ENCODE measurements at regions not wholly inside any gene's neighbourhood (a gene's known extent, or its start where the extent isn't known, plus 50 kb on each side); places are given as distances from the start of the nearest gene placed in this dataset.
"Not testable (repeated sequence)": the region's sequence is repeated elsewhere in the genome, so short reads cannot be mapped to it uniquely, and the experiment has no call there.

GRCh38 chr13:75196147-75196837, 285.7 kb downstream of the TBC1D4 start:
- DNase-seq, result no peak
- Mint-ChIP-seq H3K9me3 (no peaks in the 10 kb centered on the region), H3K27ac (no peak overlapping the region), H3K36me3 (no peaks in the 10 kb centered on the region), H3K4me1 (no peaks in the 10 kb centered on the region), H3K4me3 (no peak overlapping the region), H3K27me3 (peaks cover 6% of the 10 kb centered on the region)

- no peaks in the 10 kb centered on the region for H3K9me3 Mint-ChIP-seq
- H3K4me3 Mint-ChIP-seq, result no peak overlapping the region
- no peaks in the 10 kb centered on the region for H3K4me1 Mint-ChIP-seq
- H3K36me3 Mint-ChIP-seq, result no peaks in the 10 kb centered on the region
- no peak overlapping the region for H3K27ac Mint-ChIP-seq
- no peak for DNase-seq
- H3K27me3 Mint-ChIP-seq, result peaks cover 6% of the 10 kb centered on the region
These were observed 286.3 kb downstream of the TBC1D4 start for GRCh38 chr13:75195495-75196146.

GRCh38 chr13:75194717-75195462, 287.1 kb downstream of the TBC1D4 start:
- no peak overlapping the region for H3K27ac Mint-ChIP-seq
- H3K4me3 Mint-ChIP-seq, result no peak overlapping the region
- DNase-seq, result no peak

GRCh38 chr13:75186379-75186778, 295.6 kb downstream of the TBC1D4 start:
- DNase-seq, result no peak
- H3K27me3 Mint-ChIP-seq, result peaks cover 17% of the 10 kb centered on the region
- H3K27ac Mint-ChIP-seq, result no peak overlapping the region
- no peaks in the 10 kb centered on the region for H3K4me1 Mint-ChIP-seq
- peaks cover 15% of the 10 kb centered on the region for H3K9me3 Mint-ChIP-seq
- peaks cover 3% of the 10 kb centered on the region for H3K36me3 Mint-ChIP-seq
- H3K4me3 Mint-ChIP-seq, result no peak overlapping the region

More at GRCh38 chr13:75194717-75195462, 287.1 kb downstream of the TBC1D4 start:
- Mint-ChIP-seq H3K9me3 (no peaks in the 10 kb centered on the region), H3K36me3 (no peaks in the 10 kb centered on the region), H3K27me3 (peaks cover 6% of the 10 kb centered on the region), H3K4me1 (no peaks in the 10 kb centered on the region)

- H3K36me3 Mint-ChIP-seq, result peaks cover 3% of the 10 kb centered on the region
- no peak overlapping the region for H3K27ac Mint-ChIP-seq
- peaks cover 21% of the 10 kb centered on the region for H3K27me3 Mint-ChIP-seq
- no peak overlapping the region for H3K4me3 Mint-ChIP-seq
- DNase-seq, result no peak
- H3K4me1 Mint-ChIP-seq, result no peaks in the 10 kb centered on the region
- H3K9me3 Mint-ChIP-seq, result peaks cover 15% of the 10 kb centered on the region
These were observed 300.1 kb downstream of the TBC1D4 start for GRCh38 chr13:75181906-75182305.

GRCh38 chr13:75180805-75181455, 301.0 kb downstream of the TBC1D4 start:
- no peaks in the 10 kb centered on the region for H3K4me1 Mint-ChIP-seq
- peaks cover 21% of the 10 kb centered on the region for H3K27me3 Mint-ChIP-seq
- H3K36me3 Mint-ChIP-seq, result peaks cover 3% of the 10 kb centered on the region
- H3K4me3 Mint-ChIP-seq, result no peak overlapping the region
- no peak overlapping the region for H3K27ac Mint-ChIP-seq
- no peak for DNase-seq
- peaks cover 15% of the 10 kb centered on the region for H3K9me3 Mint-ChIP-seq

GRCh38 chr13:75178436-75178835, 303.5 kb downstream of the TBC1D4 start:
- H3K4me3 Mint-ChIP-seq, result no peak overlapping the region
- peaks cover 4% of the 10 kb centered on the region for H3K27me3 Mint-ChIP-seq
- peaks cover 7% of the 10 kb centered on the region for H3K9me3 Mint-ChIP-seq
- H3K36me3 Mint-ChIP-seq, result no peaks in the 10 kb centered on the region
- H3K27ac Mint-ChIP-seq, result no peak overlapping the region
- DNase-seq, result no peak
- H3K4me1 Mint-ChIP-seq, result peaks cover 3% of the 10 kb centered on the region

GRCh38 chr13:75175575-75175974, 306.4 kb downstream of the TBC1D4 start:
- Mint-ChIP-seq H3K9me3 (peaks cover 1% of the 10 kb centered on the region), H3K4me3 (no peak overlapping the region), H3K36me3 (no peaks in the 10 kb centered on the region), H3K27ac (no peak overlapping the region), H3K4me1 (peaks cover 5% of the 10 kb centered on the region), H3K27me3 (peaks cover 4% of the 10 kb centered on the region)
- DNase-seq, result no peak

GRCh38 chr13:75175097-75175496, 306.9 kb downstream of the TBC1D4 start:
- not testable (repeated sequence) for DNase-seq, H3K27ac Mint-ChIP-seq, H3K9me3 Mint-ChIP-seq, H3K36me3 Mint-ChIP-seq, H3K4me1 Mint-ChIP-seq, H3K27me3 Mint-ChIP-seq, H3K4me3 Mint-ChIP-seq

GRCh38 chr13:75174481-75174880, 307.5 kb downstream of the TBC1D4 start:
- Mint-ChIP-seq H3K27ac (no peak overlapping the region), H3K27me3 (peaks cover 4% of the 10 kb centered on the region), H3K36me3 (no peaks in the 10 kb centered on the region), H3K4me1 (peaks cover 5% of the 10 kb centered on the region), H3K4me3 (no peak overlapping the region), H3K9me3 (peaks cover 1% of the 10 kb centered on the region)
- no peak for DNase-seq

GRCh38 chr13:75173457-75174356, 308.3 kb downstream of the TBC1D4 start:
- Mint-ChIP-seq H3K36me3 (no peaks in the 10 kb centered on the region), H3K27me3 (peaks cover 4% of the 10 kb centered on the region), H3K9me3 (peaks cover 1% of the 10 kb centered on the region), H3K4me3 (no peak overlapping the region), H3K27ac (no peak overlapping the region), H3K4me1 (peaks cover 5% of the 10 kb centered on the region)
- DNase-seq, result no peak

- peaks cover 5% of the 10 kb centered on the region for H3K4me1 Mint-ChIP-seq
- H3K9me3 Mint-ChIP-seq, result peaks cover 1% of the 10 kb centered on the region
- no peak for DNase-seq
- H3K36me3 Mint-ChIP-seq, result no peaks in the 10 kb centered on the region
- H3K27ac Mint-ChIP-seq, result no peak overlapping the region
- no peak overlapping the region for H3K4me3 Mint-ChIP-seq
- H3K27me3 Mint-ChIP-seq, result no peaks in the 10 kb centered on the region
These were observed 311.7 kb downstream of the TBC1D4 start for GRCh38 chr13:75170311-75170710.

GRCh38 chr13:75165543-75166230, 316.3 kb downstream of the TBC1D4 start:
- H3K4me1 Mint-ChIP-seq, result no peaks in the 10 kb centered on the region
- H3K27me3 Mint-ChIP-seq, result no peaks in the 10 kb centered on the region
- DNase-seq, result no peak
- H3K9me3 Mint-ChIP-seq, result no peaks in the 10 kb centered on the region
- H3K4me3 Mint-ChIP-seq, result no peak overlapping the region
- no peak overlapping the region for H3K27ac Mint-ChIP-seq
- H3K36me3 Mint-ChIP-seq, result no peaks in the 10 kb centered on the region

GRCh38 chr13:75161804-75162203, 320.2 kb downstream of the TBC1D4 start:
- Mint-ChIP-seq H3K9me3 (no peaks in the 10 kb centered on the region), H3K27me3 (peaks cover 11% of the 10 kb centered on the region), H3K4me1 (no peaks in the 10 kb centered on the region), H3K4me3 (no peak overlapping the region), H3K27ac (no peak overlapping the region), H3K36me3 (no peaks in the 10 kb centered on the region)
- no peak for DNase-seq

Data from activated naive CD8-positive, alpha-beta T cell treated with anti-CD3 and anti-CD28 coated beads for 36 hours (primary cell).